Caco-2 (cell line): ENCODE measurements at regions not wholly inside any gene's neighbourhood (a gene's known extent, or its start where the extent isn't known, plus 50 kb on each side); places are given as distances from the start of the nearest gene placed in this dataset.

Experiments
- BruUV-seq: library from RNA; stranded (reverse); fragments of 400-500 nt; replicated peaks from 2 replicates; lab custom pipeline; 2021; lab: Mats Ljungman, UMichigan
- CTCF ChIA-PET: fragments of 300-600 bp; sonication (Branson Sonifier 250); formaldehyde crosslinking; loops from one replicate; lab custom pipeline; 2022; ENCODE audit warnings: antibody characterized with exemption; lab: Charles Lee
- POLR2A ChIA-PET: fragments of 300-600 bp; sonication (Branson Sonifier 250); formaldehyde crosslinking; loops from one replicate; lab custom pipeline; 2022; ENCODE audit warnings: antibody characterized with exemption; lab: Charles Lee
- DNase-seq, 2 experiments: peaks; one replicate each; pipeline versions ENCODE4 v3.0.0 to v3.0.0-alpha.2; 2020 to 2022
- H3K27me3 ChIP-seq: replicated peaks from 2 replicates; pipeline ENCODE4 v1.6.0; 2011; ENCODE audit warnings: low read length; ENCODE audit not compliant: control insufficient read depth, insufficient read depth
- H3K36me3 ChIP-seq: 2 replicates; pipeline ENCODE4 v1.5.1; 2011; ENCODE audit warnings: low read length; ENCODE audit not compliant: control insufficient read depth, insufficient read depth
- H3K4me1 ChIP-seq: fragments of 250-450 bp; sonication (Bioruptor Pico); 2 replicates; pipeline ENCODE4 v1.5.1; 2020; ENCODE audit warnings: mild to moderate bottlenecking
- H3K4me3 ChIP-seq: 2 replicates; pipeline ENCODE4 v1.5.1; 2011; ENCODE audit warnings: low read depth, mild to moderate bottlenecking, control low read depth, low read length
- H3K9me3 ChIP-seq: fragments of 250-450 bp; sonication (Bioruptor Pico); 2 replicates; pipeline ENCODE4 v1.5.1; 2020; ENCODE audit warnings: mild to moderate bottlenecking, moderate library complexity
- H3K27ac Mint-ChIP-seq: one replicate; pipeline ENCODE4 v1.8.0; 2022; ENCODE audit warnings: mixed read lengths; ENCODE audit not compliant: unreplicated experiment
- H3K27me3 Mint-ChIP-seq: one replicate; pipeline ENCODE4 v1.8.0; 2022; ENCODE audit warnings: mixed read lengths; ENCODE audit not compliant: insufficient read depth, unreplicated experiment
- H3K36me3 Mint-ChIP-seq: one replicate; pipeline ENCODE4 v1.8.0; 2022; ENCODE audit warnings: mild to moderate bottlenecking, mixed read lengths; ENCODE audit not compliant: insufficient read depth, unreplicated experiment
- H3K4me1 Mint-ChIP-seq: one replicate; pipeline ENCODE4 v1.8.0; 2022; ENCODE audit warnings: low read depth, mixed read lengths; ENCODE audit not compliant: unreplicated experiment
- H3K4me3 Mint-ChIP-seq: one replicate; pipeline ENCODE4 v1.8.0; 2022; ENCODE audit warnings: mild to moderate bottlenecking, moderate library complexity, mixed read lengths; ENCODE audit not compliant: unreplicated experiment
- H3K9me3 Mint-ChIP-seq: one replicate; pipeline ENCODE4 v1.8.0; 2022; ENCODE audit warnings: mixed read lengths; ENCODE audit not compliant: unreplicated experiment
- CTCF ChIP-seq, 2 experiments: fragments of 200-600 bp in 1 of 2; IDR thresholded peaks; 1 replicate in 1 of 2; 2 replicates in 1 of 2; pipeline versions ENCODE4 v1.5.1 to v1.8.0; 2011 to 2022; ENCODE audit warnings: antibody characterized with exemption in 1 of 2, control low read depth in 1 of 2, inconsistent platforms in 1 of 2, low read depth in 1 of 2, low read length in 1 of 2, mild to moderate bottlenecking in 1 of 2, moderate library complexity in 1 of 2; ENCODE audit not compliant: insufficient read depth in 1 of 2, severe bottlenecking in 1 of 2, unreplicated experiment in 1 of 2
- intact Hi-C: fragments of 100-400 bp; cut with micrococcal nuclease; formaldehyde crosslinking; loops from one replicate; pipeline ENCODE4 v1.10.0; 2022; ENCODE audit not compliant: unreplicated experiment

- Mint-ChIP-seq H3K27ac (no peak overlapping the region), H3K4me1 (no peaks in the 10 kb centered on the region), H3K9me3 (no peaks in the 10 kb centered on the region), H3K4me3 (no peak overlapping the region), H3K36me3 (no peaks in the 10 kb centered on the region), H3K27me3 (peaks cover 4% of the 10 kb centered on the region)
- BruUV-seq: no TSS peak
- no peak for DNase-seq
- CTCF ChIA-PET: no interaction called here
- no peaks in the 10 kb centered on the region for H3K36me3 ChIP-seq
- H3K9me3 ChIP-seq: peaks cover 5% of the 10 kb centered on the region; the same call in 1 of the 2 replicates
- TF ChIP-seq CTCF (IDR thresholded peaks at IDR 0.05; ENCODE audit: insufficient read depth in 1 of 2, low read depth in 1 of 2, low read length in 1 of 2, severe bottlenecking in 1 of 2, unreplicated experiment in 1 of 2): no peak
- H3K4me1 ChIP-seq: no peaks in the 10 kb centered on the region
- intact Hi-C loops: no loop called here
- no peak overlapping the region for H3K4me3 ChIP-seq
- POLR2A ChIA-PET: no interaction called here
- no peaks in the 10 kb centered on the region for H3K27me3 ChIP-seq
Observed at GRCh38 chr5:165309446-165309845, 1804.0 kb downstream of the MAT2B start.

GRCh38 chr5:165310031-165310430 lies 1804.6 kb downstream of the MAT2B start:
- H3K27ac Mint-ChIP-seq: no peak overlapping the region
- Histone ChIP-seq H3K4me3 (no peak overlapping the region), H3K9me3 (peaks cover 5% of the 10 kb centered on the region; the same call in 1 of the 2 replicates), H3K36me3 (no peaks in the 10 kb centered on the region), H3K4me1 (no peaks in the 10 kb centered on the region), H3K27me3 (no peaks in the 10 kb centered on the region)
- ChIA-PET CTCF (no interaction called here), POLR2A (no interaction called here)
- no peaks in the 10 kb centered on the region for H3K36me3 Mint-ChIP-seq
- no TSS peak for BruUV-seq
- peaks cover 4% of the 10 kb centered on the region for H3K27me3 Mint-ChIP-seq
- H3K4me1 Mint-ChIP-seq: no peaks in the 10 kb centered on the region
- no peak overlapping the region for H3K4me3 Mint-ChIP-seq
- no peaks in the 10 kb centered on the region for H3K9me3 Mint-ChIP-seq
- intact Hi-C loops: no loop called here
- DNase-seq: no peak
- TF ChIP-seq CTCF (IDR thresholded peaks at IDR 0.05; ENCODE audit: insufficient read depth in 1 of 2, low read depth in 1 of 2, low read length in 1 of 2, severe bottlenecking in 1 of 2, unreplicated experiment in 1 of 2): no peak

- DNase-seq: no peak
- TF ChIP-seq CTCF (IDR thresholded peaks at IDR 0.05; ENCODE audit: insufficient read depth in 1 of 2, low read depth in 1 of 2, low read length in 1 of 2, severe bottlenecking in 1 of 2, unreplicated experiment in 1 of 2): no peak
- POLR2A ChIA-PET: no interaction called here
- Mint-ChIP-seq H3K4me1 (no peaks in the 10 kb centered on the region), H3K27me3 (no peaks in the 10 kb centered on the region), H3K4me3 (no peak overlapping the region), H3K36me3 (no peaks in the 10 kb centered on the region), H3K9me3 (peaks cover 10% of the 10 kb centered on the region), H3K27ac (no peak overlapping the region)
- no TSS peak for BruUV-seq
- intact Hi-C loops: no loop called here
- CTCF ChIA-PET: no interaction called here
- Histone ChIP-seq H3K4me3 (no peak overlapping the region), H3K4me1 (no peaks in the 10 kb centered on the region), H3K9me3 (no peaks in the 10 kb centered on the region), H3K27me3 (no peaks in the 10 kb centered on the region), H3K36me3 (no peaks in the 10 kb centered on the region)
Observed at GRCh38 chr5:165321912-165322311, 1816.5 kb downstream of the MAT2B start.
